ENCODE measurements at regions not wholly inside any gene's neighbourhood (a gene's known extent, or its start where the extent isn't known, plus 50 kb on each side); places are given as distances from the start of the nearest gene placed in this dataset.

DNA sequence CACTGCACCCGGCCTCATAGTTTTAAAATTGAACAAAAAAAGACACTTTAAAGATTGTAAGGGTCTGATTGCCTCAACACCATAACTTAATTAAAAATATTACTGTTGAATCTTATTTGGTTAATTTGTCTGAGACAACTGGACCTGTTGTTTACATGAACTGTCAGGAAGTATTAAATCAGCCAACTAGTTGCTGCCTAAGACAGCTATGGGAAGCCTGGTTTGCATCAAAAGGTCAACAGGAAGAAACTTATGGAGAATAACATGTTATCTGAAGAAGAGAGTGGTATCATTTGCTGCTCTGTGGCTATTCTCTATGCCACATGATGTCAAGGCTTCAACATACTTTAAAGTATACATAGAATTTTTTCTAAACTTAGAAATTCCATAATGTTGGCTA is 853.5 kb upstream of the ADAMTS5 start:
- TF ChIP-seq, protein P1, sequence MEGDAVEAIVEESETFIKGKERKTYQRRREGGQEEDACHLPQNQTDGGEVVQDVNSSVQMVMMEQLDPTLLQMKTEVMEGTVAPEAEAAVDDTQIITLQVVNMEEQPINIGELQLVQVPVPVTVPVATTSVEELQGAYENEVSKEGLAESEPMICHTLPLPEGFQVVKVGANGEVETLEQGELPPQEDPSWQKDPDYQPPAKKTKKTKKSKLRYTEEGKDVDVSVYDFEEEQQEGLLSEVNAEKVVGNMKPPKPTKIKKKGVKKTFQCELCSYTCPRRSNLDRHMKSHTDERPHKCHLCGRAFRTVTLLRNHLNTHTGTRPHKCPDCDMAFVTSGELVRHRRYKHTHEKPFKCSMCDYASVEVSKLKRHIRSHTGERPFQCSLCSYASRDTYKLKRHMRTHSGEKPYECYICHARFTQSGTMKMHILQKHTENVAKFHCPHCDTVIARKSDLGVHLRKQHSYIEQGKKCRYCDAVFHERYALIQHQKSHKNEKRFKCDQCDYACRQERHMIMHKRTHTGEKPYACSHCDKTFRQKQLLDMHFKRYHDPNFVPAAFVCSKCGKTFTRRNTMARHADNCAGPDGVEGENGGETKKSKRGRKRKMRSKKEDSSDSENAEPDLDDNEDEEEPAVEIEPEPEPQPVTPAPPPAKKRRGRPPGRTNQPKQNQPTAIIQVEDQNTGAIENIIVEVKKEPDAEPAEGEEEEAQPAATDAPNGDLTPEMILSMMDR (IDR thresholded peaks at IDR 0.05), result no peak
- H3K27ac Mint-ChIP-seq, result no peak overlapping the region
- ATAC-seq (ENCODE audit: low read depth), result no peak
- intact Hi-C loops (cut with micrococcal nuclease), result no loop called here
- H3K4me1 Mint-ChIP-seq, result no peaks in the 10 kb centered on the region
- ChIA-PET POLR2A (no interaction called here), CTCF (no interaction called here)
- no peak for DNase-seq
- no peaks in the 10 kb centered on the region for H3K27me3 Mint-ChIP-seq
- peaks cover 5% of the 10 kb centered on the region for H3K9me3 Mint-ChIP-seq
- H3K36me3 Mint-ChIP-seq (ENCODE audit: low read depth), result no peaks in the 10 kb centered on the region
- no peak overlapping the region for H3K4me3 Mint-ChIP-seq

DNA sequence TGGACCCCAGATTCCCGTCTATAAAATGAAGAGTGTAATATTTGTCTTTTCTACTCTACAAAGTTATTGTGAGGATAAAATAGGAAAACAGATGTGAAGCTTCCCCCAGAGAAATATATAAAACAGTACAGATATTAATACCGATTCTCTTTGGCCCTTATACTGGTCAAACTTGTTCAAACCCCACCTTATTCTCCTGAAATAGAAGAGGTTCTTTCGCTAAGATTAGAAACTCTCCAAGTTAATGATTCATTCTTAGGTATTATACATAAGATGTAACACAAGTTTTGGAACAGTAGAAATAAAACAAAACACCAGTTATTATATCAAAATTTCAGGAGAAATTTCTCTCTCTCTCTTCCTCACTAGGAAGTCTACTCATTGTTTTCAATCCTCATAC is 852.4 kb upstream of the ADAMTS5 start:
- Mint-ChIP-seq H3K4me1 (no peaks in the 10 kb centered on the region), H3K4me3 (no peak overlapping the region), H3K36me3 (ENCODE audit: low read depth) (no peaks in the 10 kb centered on the region), H3K27me3 (no peaks in the 10 kb centered on the region), H3K27ac (no peak overlapping the region), H3K9me3 (peaks cover 5% of the 10 kb centered on the region)
- POLR2A ChIA-PET, result no interaction called here
- ATAC-seq (ENCODE audit: low read depth) (no peak), DNase-seq (no peak)
- intact Hi-C loops (cut with micrococcal nuclease), result no loop called here
- TF ChIP-seq, protein P1 (IDR thresholded peaks at IDR 0.05), result no peak
- CTCF ChIA-PET, result no interaction called here

DNA sequence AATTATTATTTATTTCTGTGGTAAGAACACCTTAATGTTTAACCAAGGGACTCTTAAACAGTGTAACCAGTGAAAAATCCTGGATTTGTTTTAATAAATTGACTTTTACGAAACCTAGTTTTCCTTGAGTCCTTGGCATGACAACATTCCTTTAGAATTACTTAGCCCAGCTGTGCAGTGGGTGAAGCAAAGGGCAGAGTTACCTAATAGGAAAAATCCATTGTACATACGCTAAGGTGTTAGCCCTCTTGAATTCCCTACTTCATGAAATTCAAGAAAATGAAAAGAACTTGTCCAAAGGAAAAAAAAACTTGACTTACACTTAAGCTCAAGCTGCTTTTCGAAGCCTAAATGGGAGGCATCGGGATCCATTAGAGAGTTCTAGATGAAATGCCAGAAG is 852.0 kb upstream of the ADAMTS5 start:
- ChIA-PET CTCF (no interaction called here), POLR2A (no interaction called here)
- Mint-ChIP-seq H3K9me3 (peaks cover 5% of the 10 kb centered on the region), H3K4me1 (no peaks in the 10 kb centered on the region), H3K27me3 (no peaks in the 10 kb centered on the region), H3K27ac (no peak overlapping the region), H3K36me3 (ENCODE audit: low read depth) (no peaks in the 10 kb centered on the region), H3K4me3 (no peak overlapping the region)
- ATAC-seq (ENCODE audit: low read depth) (no peak), DNase-seq (no peak)
- TF ChIP-seq, protein P1 (IDR thresholded peaks at IDR 0.05), result no peak
- intact Hi-C loops (cut with micrococcal nuclease), result no loop called here

DNA sequence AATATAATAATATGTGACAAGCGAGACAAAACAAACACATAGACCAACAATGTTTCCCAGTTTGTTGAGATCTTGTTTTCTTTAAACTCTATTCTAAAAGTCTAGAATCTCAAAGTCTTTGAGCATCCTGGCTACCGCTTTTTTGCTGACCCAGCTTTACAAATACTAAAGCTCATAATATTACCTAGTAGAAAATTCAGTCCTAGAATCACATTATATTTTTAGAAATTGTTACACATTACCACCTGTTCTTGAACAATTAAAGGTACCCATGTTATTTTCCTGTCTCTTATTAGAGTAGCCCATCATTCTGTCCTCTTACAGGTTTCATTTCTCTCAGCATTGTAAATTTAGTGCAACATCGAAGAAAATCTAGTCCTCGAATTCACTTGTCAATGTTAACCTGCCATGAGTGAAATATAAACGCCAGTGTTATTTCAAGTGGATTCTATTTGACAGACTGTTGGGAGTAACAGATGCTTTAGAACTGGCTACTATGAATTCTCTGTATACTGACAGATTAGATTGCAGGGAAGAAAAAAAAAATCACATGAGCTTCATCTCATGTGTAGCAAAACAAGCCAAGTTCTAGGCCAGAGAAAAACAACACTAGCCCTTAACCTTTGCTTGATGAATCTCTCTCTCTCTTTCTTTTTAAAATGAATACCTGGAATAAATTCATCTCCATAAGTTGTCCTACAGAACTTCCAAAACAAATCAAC is 851.2 kb upstream of the ADAMTS5 start:
- ATAC-seq (ENCODE audit: low read depth) (no peak), DNase-seq (no peak)
- no peaks in the 10 kb centered on the region for H3K4me1 Mint-ChIP-seq
- H3K4me3 Mint-ChIP-seq, result no peak overlapping the region
- intact Hi-C loops (cut with micrococcal nuclease), result no loop called here
- no peaks in the 10 kb centered on the region for H3K36me3 Mint-ChIP-seq (ENCODE audit: low read depth)
- TF ChIP-seq, protein P1 (IDR thresholded peaks at IDR 0.05), result no peak
- no peak overlapping the region for H3K27ac Mint-ChIP-seq
- no peaks in the 10 kb centered on the region for H3K27me3 Mint-ChIP-seq
- H3K9me3 Mint-ChIP-seq, result peaks cover 5% of the 10 kb centered on the region
- POLR2A ChIA-PET, result no interaction called here
- CTCF ChIA-PET, result no interaction called here

DNA sequence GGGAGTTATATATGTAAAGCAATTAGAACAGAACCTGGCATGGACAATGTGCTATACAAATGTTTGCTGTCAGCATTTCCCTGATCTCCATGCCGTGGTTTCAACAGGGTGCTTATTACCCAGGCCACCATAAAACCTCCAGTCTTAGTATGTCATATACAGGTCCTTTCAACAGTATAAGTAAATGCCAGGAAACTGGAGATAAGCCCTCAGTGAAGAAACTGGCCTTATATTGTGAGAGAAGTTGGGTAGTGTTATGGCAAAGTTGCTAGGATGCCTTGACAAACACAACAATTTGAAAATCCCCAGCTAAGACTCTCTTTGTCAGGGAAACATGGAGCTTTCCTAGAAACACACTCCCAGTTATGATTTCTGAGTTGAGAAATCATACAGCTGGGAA is 850.2 kb upstream of the ADAMTS5 start:
- POLR2A ChIA-PET, result no interaction called here
- TF ChIP-seq, protein P1 (IDR thresholded peaks at IDR 0.05), result no peak
- peaks cover 5% of the 10 kb centered on the region for H3K9me3 Mint-ChIP-seq

More for the DNA sequence above, 850.2 kb upstream of the ADAMTS5 start:
- H3K4me1 Mint-ChIP-seq, result no peaks in the 10 kb centered on the region
- ATAC-seq (ENCODE audit: low read depth) (no peak), DNase-seq (no peak)
- no peak overlapping the region for H3K27ac Mint-ChIP-seq
- H3K4me3 Mint-ChIP-seq, result no peak overlapping the region
- H3K27me3 Mint-ChIP-seq, result no peaks in the 10 kb centered on the region
- CTCF ChIA-PET, result no interaction called here
- intact Hi-C loops (cut with micrococcal nuclease), result no loop called here
- H3K36me3 Mint-ChIP-seq (ENCODE audit: low read depth), result no peaks in the 10 kb centered on the region

Measured in activated B cell treated with CpG ODN at 0.5 μM for 24 hours (primary cell).